ENCODE measurements at regions not wholly inside any gene's neighbourhood (a gene's known extent, or its start where the extent isn't known, plus 50 kb on each side); places are given as distances from the start of the nearest gene placed in this dataset.

DNA sequence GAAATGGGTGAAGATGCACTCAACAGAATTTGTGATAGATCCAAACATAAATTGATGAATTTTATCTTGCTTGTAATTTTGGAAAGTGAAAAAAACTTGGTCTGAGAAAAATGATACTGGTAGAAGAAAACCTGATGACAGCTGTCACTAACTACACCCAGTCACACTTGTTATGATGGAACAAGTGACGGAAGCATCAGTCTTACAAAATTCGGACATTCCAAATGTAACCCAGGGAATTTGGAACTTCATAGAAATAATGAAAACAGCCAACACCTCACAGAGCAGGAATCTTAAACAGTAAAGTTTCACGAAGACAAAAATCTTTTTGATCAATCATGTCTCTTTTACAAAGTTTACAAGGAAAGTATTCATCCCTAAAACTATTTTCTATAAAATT is 123.9 kb downstream of the RIN2 start:
- POLR2A ChIA-PET, result no interaction called here

DNA sequence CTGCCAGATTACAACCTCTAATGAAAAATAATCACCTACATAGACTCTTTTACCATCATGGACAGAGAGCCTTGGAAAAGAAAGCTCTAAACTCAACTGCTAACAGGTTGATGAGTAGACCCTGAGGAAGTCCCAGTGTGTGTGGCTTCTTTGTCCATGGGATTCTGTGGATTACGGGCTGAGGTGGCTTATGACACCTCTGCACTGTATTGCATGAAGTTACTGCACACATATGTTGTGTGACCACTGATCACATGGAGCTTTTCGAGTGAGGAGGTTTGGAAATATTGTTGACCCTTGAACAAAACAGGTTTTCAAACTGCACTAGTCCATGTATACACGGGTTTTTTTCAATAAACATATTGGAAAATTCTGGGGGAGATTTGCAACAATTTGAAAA is 124.4 kb downstream of the RIN2 start:
- H3K27me3 Mint-ChIP-seq, result peaks cover 5% of the 10 kb centered on the region
- Histone ChIP-seq H3K4me1 (ENCODE audit: control insufficient read depth in 2 of 2, insufficient read depth in 2 of 2, low read length in 2 of 2) (no peaks in the 10 kb centered on the region), H3K79me2 (ENCODE audit: control insufficient read depth, insufficient read depth, low read length) (no peaks in the 10 kb centered on the region), H3K9ac (ENCODE audit: low read length) (no peak overlapping the region), H3K27ac (ENCODE audit: low read length in 2 of 2) (no peak overlapping the region), H3K27me3 (replicated peaks in 1 of 4; ENCODE audit: control extremely low read depth in 1 of 4, control insufficient read depth in 3 of 4, insufficient read depth in 4 of 4, low read length in 3 of 4) (peaks cover 0 to 4% (median 2%) of the 10 kb centered on the region in 4 experiments), H4K20me1 (ENCODE audit: control insufficient read depth, insufficient read depth, low read length, poor library complexity, severe bottlenecking) (no peaks in the 10 kb centered on the region), H3K4me2 (replicated peaks; ENCODE audit: low read depth, low read length, poor library complexity, severe bottlenecking) (no peak overlapping the region), H2AFZ (ENCODE audit: insufficient read depth, low read depth, low read length, poor library complexity, severe bottlenecking) (no peak overlapping the region), H3K4me3 (ENCODE audit: control extremely low read depth in 1 of 5, extremely low read depth in 1 of 5, insufficient read depth in 1 of 5, low read depth in 2 of 5, low read length in 4 of 5) (no peak overlapping the region), H3K36me3 (replicated peaks in 1 of 2; ENCODE audit: control extremely low read depth in 1 of 2, control insufficient read depth in 1 of 2, extremely low read depth in 1 of 2, insufficient read depth in 2 of 2, low read length in 1 of 2) (no peaks in the 10 kb centered on the region), H3K9me3 (ENCODE audit: control extremely low read depth in 1 of 3, control insufficient read depth in 2 of 3, insufficient read depth in 1 of 3, low read length in 2 of 3) (no peaks in the 10 kb centered on the region)
- H3K4me3 Mint-ChIP-seq, result no peak overlapping the region
- peaks cover 1% of the 10 kb centered on the region for H3K9me3 Mint-ChIP-seq (ENCODE audit: insufficient read depth)
- no peak for ATAC-seq (ENCODE audit: low read depth)
- TF ChIP-seq, protein P1, sequence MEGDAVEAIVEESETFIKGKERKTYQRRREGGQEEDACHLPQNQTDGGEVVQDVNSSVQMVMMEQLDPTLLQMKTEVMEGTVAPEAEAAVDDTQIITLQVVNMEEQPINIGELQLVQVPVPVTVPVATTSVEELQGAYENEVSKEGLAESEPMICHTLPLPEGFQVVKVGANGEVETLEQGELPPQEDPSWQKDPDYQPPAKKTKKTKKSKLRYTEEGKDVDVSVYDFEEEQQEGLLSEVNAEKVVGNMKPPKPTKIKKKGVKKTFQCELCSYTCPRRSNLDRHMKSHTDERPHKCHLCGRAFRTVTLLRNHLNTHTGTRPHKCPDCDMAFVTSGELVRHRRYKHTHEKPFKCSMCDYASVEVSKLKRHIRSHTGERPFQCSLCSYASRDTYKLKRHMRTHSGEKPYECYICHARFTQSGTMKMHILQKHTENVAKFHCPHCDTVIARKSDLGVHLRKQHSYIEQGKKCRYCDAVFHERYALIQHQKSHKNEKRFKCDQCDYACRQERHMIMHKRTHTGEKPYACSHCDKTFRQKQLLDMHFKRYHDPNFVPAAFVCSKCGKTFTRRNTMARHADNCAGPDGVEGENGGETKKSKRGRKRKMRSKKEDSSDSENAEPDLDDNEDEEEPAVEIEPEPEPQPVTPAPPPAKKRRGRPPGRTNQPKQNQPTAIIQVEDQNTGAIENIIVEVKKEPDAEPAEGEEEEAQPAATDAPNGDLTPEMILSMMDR (IDR thresholded peaks at IDR 0.05), result no peak
- no peak for TF ChIP-seq EZH2 (IDR thresholded peaks at IDR 0.05; ENCODE audit: borderline replicate concordance, insufficient read depth, low read depth, low read length, poor library complexity, severe bottlenecking)
- ChIA-PET POLR2A (no interaction called here), CTCF (no interaction called here)
- no peak for DNase-seq
- no peak overlapping the region for H3K27ac Mint-ChIP-seq
- peaks cover 2% of the 10 kb centered on the region for H3K4me1 Mint-ChIP-seq
- intact Hi-C loops (cut with micrococcal nuclease), result no loop called here
- WGBS (ENCODE audit: insufficient coverage), result 80% methylated on average over 1 of the region's 3 CpGs

More for the DNA sequence above, 123.9 kb downstream of the RIN2 start:
- Histone ChIP-seq H4K20me1 (ENCODE audit: control insufficient read depth, insufficient read depth, low read length, poor library complexity, severe bottlenecking) (no peaks in the 10 kb centered on the region), H3K4me3 (ENCODE audit: control extremely low read depth in 1 of 5, extremely low read depth in 1 of 5, insufficient read depth in 1 of 5, low read depth in 2 of 5, low read length in 4 of 5) (no peak overlapping the region), H2AFZ (ENCODE audit: insufficient read depth, low read depth, low read length, poor library complexity, severe bottlenecking) (no peak overlapping the region), H3K4me2 (replicated peaks; ENCODE audit: low read depth, low read length, poor library complexity, severe bottlenecking) (no peak overlapping the region), H3K79me2 (ENCODE audit: control insufficient read depth, insufficient read depth, low read length) (no peaks in the 10 kb centered on the region), H3K36me3 (replicated peaks in 1 of 2; ENCODE audit: control extremely low read depth in 1 of 2, control insufficient read depth in 1 of 2, extremely low read depth in 1 of 2, insufficient read depth in 2 of 2, low read length in 1 of 2) (no peaks in the 10 kb centered on the region), H3K27me3 (replicated peaks in 1 of 4; ENCODE audit: control extremely low read depth in 1 of 4, control insufficient read depth in 3 of 4, insufficient read depth in 4 of 4, low read length in 3 of 4) (peaks cover 0 to 4% (median 2%) of the 10 kb centered on the region in 4 experiments), H3K4me1 (ENCODE audit: control insufficient read depth in 2 of 2, insufficient read depth in 2 of 2, low read length in 2 of 2) (no peaks in the 10 kb centered on the region), H3K27ac (ENCODE audit: low read length in 2 of 2) (no peak overlapping the region), H3K9me3 (ENCODE audit: control extremely low read depth in 1 of 3, control insufficient read depth in 2 of 3, insufficient read depth in 1 of 3, low read length in 2 of 3) (no peaks in the 10 kb centered on the region), H3K9ac (ENCODE audit: low read length) (no peak overlapping the region)
- no CpG with 5 or more reads among the region's 3 CpGs for WGBS (ENCODE audit: insufficient coverage)
- TF ChIP-seq EZH2 (IDR thresholded peaks at IDR 0.05; ENCODE audit: borderline replicate concordance, insufficient read depth, low read depth, low read length, poor library complexity, severe bottlenecking), result no peak
- TF ChIP-seq, protein P1 (IDR thresholded peaks at IDR 0.05), result no peak
- Mint-ChIP-seq H3K4me1 (peaks cover 2% of the 10 kb centered on the region), H3K9me3 (ENCODE audit: insufficient read depth) (peaks cover 1% of the 10 kb centered on the region), H3K27ac (no peak overlapping the region), H3K27me3 (peaks cover 5% of the 10 kb centered on the region), H3K4me3 (no peak overlapping the region)
- intact Hi-C loops (cut with micrococcal nuclease), result no loop called here
- CTCF ChIA-PET, result no interaction called here
- ATAC-seq (ENCODE audit: low read depth) (no peak), DNase-seq (no peak)
